Left lung (tissue), 4 donors: ENCODE measurements at regions not wholly inside any gene's neighbourhood (a gene's known extent, or its start where the extent isn't known, plus 50 kb on each side); places are given as distances from the start of the nearest gene placed in this dataset.

Source experiments
- ATAC-seq: fragments of 200-7000 bp; cut with Tn5 transposase; one replicate; pipeline ENCODE4 v1.9.1; 2020; ENCODE audit warnings: moderate library complexity
- DNase-seq, 4 donors: peaks; one replicate each; pipeline ENCODE4 v3.0.0-alpha.2; 2013 to 2020
- H3K27ac ChIP-seq, 2 donors: fragments of 200-600 bp; sonication (generic) in 1 of 2; one replicate each; pipeline versions ENCODE4 v1.5.0 to v1.8.0; 2020 to 2021
- H3K27me3 ChIP-seq, 2 donors: fragments of 200-600 bp; sonication (generic) in 1 of 2; one replicate each; pipeline versions ENCODE4 v1.5.0 to v1.8.0; 2020 to 2021
- H3K36me3 ChIP-seq, 2 donors: fragments of 200-600 bp; sonication (generic) in 1 of 2; one replicate each; pipeline versions ENCODE4 v1.5.0 to v1.8.0; 2020 to 2021
- H3K4me1 ChIP-seq, 2 donors: fragments of 200-600 bp; one replicate each; pipeline ENCODE4 v1.8.0; 2021
- H3K4me3 ChIP-seq, 2 donors: fragments of 200-600 bp; sonication (generic) in 1 of 2; one replicate each; pipeline versions ENCODE4 v1.5.0 to v1.8.0; 2020 to 2021; ENCODE audit warnings: mild to moderate bottlenecking in 1 of 2
- H3K9me3 ChIP-seq, 2 donors: fragments of 200-600 bp; sonication (generic) in 1 of 2; one replicate each; pipeline versions ENCODE4 v1.5.0 to v1.8.0; 2020 to 2021
- intact Hi-C, 2 donors: fragments of 100-400 bp; cut with DNase I; formaldehyde crosslinking; loops; one replicate each; pipeline versions ENCODE4 v1.11.2 to v1.14.2; 2022
- TF ChIP-seq, protein P1 (sequence below), 2 donors: fragments of 200-600 bp; sonication (generic) in 1 of 2; IDR thresholded peaks; one replicate each; pipeline versions ENCODE4 v1.5.0 to v1.8.0; 2021; ENCODE audit warnings: antibody characterized with exemption in 2 of 2
- donor health status: DM: no; HTN: yes; CAD: no.
- donor health status: DM: no; HTN: no; CAD: no.

DNA sequence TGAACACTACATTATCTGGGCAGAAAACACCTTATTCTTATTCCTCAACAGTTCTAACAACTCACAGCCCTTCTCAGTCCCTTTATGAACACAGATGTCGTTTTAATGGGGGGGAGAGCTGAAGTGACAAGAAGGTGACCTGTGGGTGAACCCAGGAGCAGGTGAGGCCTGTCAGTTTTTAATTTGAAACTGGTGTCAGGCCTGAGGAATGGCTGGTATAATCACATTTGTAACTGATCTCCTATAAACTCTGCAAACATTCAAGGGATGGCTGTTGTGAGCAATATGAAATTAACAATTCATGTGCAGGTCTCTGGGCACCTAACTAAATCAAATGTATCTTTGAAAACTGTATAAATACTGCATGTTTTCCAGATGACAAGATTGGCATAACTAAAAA is 362.1 kb upstream of the NR5A2 start:
- TF ChIP-seq, protein P1, sequence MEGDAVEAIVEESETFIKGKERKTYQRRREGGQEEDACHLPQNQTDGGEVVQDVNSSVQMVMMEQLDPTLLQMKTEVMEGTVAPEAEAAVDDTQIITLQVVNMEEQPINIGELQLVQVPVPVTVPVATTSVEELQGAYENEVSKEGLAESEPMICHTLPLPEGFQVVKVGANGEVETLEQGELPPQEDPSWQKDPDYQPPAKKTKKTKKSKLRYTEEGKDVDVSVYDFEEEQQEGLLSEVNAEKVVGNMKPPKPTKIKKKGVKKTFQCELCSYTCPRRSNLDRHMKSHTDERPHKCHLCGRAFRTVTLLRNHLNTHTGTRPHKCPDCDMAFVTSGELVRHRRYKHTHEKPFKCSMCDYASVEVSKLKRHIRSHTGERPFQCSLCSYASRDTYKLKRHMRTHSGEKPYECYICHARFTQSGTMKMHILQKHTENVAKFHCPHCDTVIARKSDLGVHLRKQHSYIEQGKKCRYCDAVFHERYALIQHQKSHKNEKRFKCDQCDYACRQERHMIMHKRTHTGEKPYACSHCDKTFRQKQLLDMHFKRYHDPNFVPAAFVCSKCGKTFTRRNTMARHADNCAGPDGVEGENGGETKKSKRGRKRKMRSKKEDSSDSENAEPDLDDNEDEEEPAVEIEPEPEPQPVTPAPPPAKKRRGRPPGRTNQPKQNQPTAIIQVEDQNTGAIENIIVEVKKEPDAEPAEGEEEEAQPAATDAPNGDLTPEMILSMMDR (IDR thresholded peaks at IDR 0.05) = no peak
- Histone ChIP-seq H3K9me3 (no peaks in the 10 kb centered on the region), H3K27me3 (no peaks in the 10 kb centered on the region), H3K36me3 (no peaks in the 10 kb centered on the region), H3K4me3 (no peak overlapping the region), H3K4me1 (no peaks in the 10 kb centered on the region), H3K27ac (no peak overlapping the region)
- ATAC-seq = no peak
- no peak for DNase-seq
- intact Hi-C loops = no loop called here

DNA sequence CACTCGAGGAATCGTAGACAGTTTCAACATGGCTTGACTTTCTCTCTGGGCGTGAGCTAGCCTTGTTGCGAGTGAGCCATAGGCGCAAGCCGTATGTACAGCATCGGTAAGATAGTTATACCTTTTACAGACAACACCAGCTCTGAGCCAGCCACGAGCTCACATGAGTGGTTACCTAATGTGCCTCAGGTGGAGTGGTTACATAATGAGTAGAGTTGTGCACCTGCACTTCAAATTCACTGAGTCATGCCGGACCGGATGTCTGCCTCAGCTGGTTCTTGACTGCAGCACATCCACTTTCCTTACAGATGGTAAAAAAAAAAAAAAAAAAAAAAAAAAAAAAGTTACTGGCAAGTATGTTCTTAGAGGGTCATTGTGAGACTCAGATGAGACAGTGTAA is 360.4 kb upstream of the NR5A2 start:
- Histone ChIP-seq H3K9me3 (no peaks in the 10 kb centered on the region), H3K4me1 (no peaks in the 10 kb centered on the region), H3K4me3 (no peak overlapping the region), H3K36me3 (no peaks in the 10 kb centered on the region), H3K27ac (no peak overlapping the region), H3K27me3 (no peaks in the 10 kb centered on the region)
- ATAC-seq (peak; percentile 87), DNase-seq (peak in 1 of 4 donors; percentile 56)
- intact Hi-C loops = no loop called here
- TF ChIP-seq, protein P1 (IDR thresholded peaks at IDR 0.05) = no peak

DNA sequence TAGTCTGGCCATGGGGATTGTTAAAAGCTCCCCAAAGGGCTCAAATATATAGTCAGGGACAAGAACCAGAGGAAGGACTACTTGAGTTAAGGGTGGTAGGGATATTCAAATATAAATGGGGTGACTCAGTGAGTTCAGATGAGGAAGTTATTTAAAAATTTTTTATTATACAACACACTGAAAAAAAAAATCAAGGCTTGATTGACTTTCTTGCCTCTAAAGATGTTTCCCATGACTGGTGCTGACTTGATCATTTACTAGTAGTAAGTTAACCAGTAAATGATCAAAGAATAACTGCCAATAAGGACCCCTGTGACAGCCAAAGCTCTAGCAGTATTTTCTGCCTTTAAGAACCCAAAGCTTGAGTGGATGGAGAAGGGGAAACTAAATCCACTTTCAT is 357.6 kb upstream of the NR5A2 start:
- Histone ChIP-seq H3K27ac (no peak overlapping the region), H3K4me3 (no peak overlapping the region), H3K36me3 (no peaks in the 10 kb centered on the region), H3K4me1 (no peaks in the 10 kb centered on the region), H3K27me3 (no peaks in the 10 kb centered on the region), H3K9me3 (no peaks in the 10 kb centered on the region)
- DNase-seq (no peak), ATAC-seq (peak; percentile 23)
- intact Hi-C loops = no loop called here
- TF ChIP-seq, protein P1 (IDR thresholded peaks at IDR 0.05) = no peak

GRCh38 chr1:199671684-199672083 is 355.8 kb upstream of the NR5A2 start:
- H3K4me3 ChIP-seq = no peak overlapping the region
- no peaks in the 10 kb centered on the region for H3K4me1 ChIP-seq
- no peaks in the 10 kb centered on the region for H3K9me3 ChIP-seq
- no peaks in the 10 kb centered on the region for H3K27me3 ChIP-seq
- TF ChIP-seq, protein P1 (IDR thresholded peaks at IDR 0.05) = no peak
- ATAC-seq (no peak), DNase-seq (no peak)
- H3K27ac ChIP-seq = no peak overlapping the region
- H3K36me3 ChIP-seq = no peaks in the 10 kb centered on the region
- intact Hi-C loops = no loop called here

DNA sequence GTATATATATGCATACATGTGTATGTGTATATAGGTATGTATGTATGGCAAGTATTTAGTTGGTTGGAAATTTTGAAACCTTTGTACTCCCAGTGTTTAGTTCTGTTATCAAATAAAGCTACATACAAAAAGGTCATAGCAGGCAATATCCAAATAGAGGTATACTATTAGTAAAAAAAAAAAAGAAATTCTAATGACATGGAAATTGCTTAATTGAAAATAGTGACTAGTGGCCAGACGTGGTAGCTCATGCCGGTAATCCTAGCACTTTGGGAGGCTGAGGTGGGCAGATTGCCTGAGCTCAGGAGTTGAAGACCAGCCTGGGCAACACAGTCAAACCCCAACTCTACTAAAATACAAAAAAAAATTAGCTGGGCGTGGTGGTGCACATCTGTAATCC is 351.6 kb upstream of the NR5A2 start:
- Histone ChIP-seq H3K36me3 (no peaks in the 10 kb centered on the region), H3K4me1 (no peaks in the 10 kb centered on the region), H3K4me3 (no peak overlapping the region), H3K27ac (no peak overlapping the region), H3K27me3 (no peaks in the 10 kb centered on the region), H3K9me3 (no peaks in the 10 kb centered on the region)
- DNase-seq (no peak), ATAC-seq (no peak)
- intact Hi-C loops = no loop called here
- TF ChIP-seq, protein P1 (IDR thresholded peaks at IDR 0.05) = no peak
